ENCODE measurements at regions not wholly inside any gene's neighbourhood (a gene's known extent, or its start where the extent isn't known, plus 50 kb on each side); places are given as distances from the start of the nearest gene placed in this dataset.

GRCh38 chr2:57885742-57886141 lies 160.9 kb upstream of the VRK2 start:
- no peak for DNase-seq (ENCODE audit: low read depth in 4 of 4, low spot score in 2 of 4)

- no peak for DNase-seq (ENCODE audit: low read depth in 4 of 4, low spot score in 2 of 4)
These were observed 160.3 kb upstream of the VRK2 start for GRCh38 chr2:57886161-57886786.

- no peak for DNase-seq (ENCODE audit: low read depth in 4 of 4, low spot score in 2 of 4)
These were observed 158.1 kb upstream of the VRK2 start for GRCh38 chr2:57888463-57888862.

GRCh38 chr2:57890464-57890863 lies 156.1 kb upstream of the VRK2 start:
- no peak for DNase-seq (ENCODE audit: low read depth in 4 of 4, low spot score in 2 of 4)

GRCh38 chr2:57891086-57891712 lies 155.4 kb upstream of the VRK2 start:
- no peak for DNase-seq (ENCODE audit: low read depth in 4 of 4, low spot score in 2 of 4)

- DNase-seq (ENCODE audit: low read depth in 4 of 4, low spot score in 2 of 4), result no peak
These were observed 153.7 kb upstream of the VRK2 start for GRCh38 chr2:57892920-57893319.

GRCh38 chr2:57893347-57893746 lies 153.3 kb upstream of the VRK2 start:
- no peak for DNase-seq (ENCODE audit: low read depth in 4 of 4, low spot score in 2 of 4)

- no peak for DNase-seq (ENCODE audit: low read depth in 4 of 4, low spot score in 2 of 4)
These were observed 152.8 kb upstream of the VRK2 start for GRCh38 chr2:57893786-57894185.

GRCh38 chr2:57894381-57894780 lies 152.2 kb upstream of the VRK2 start:
- no peak for DNase-seq (ENCODE audit: low read depth in 4 of 4, low spot score in 2 of 4)

- no peak for DNase-seq (ENCODE audit: low read depth in 4 of 4, low spot score in 2 of 4)
These were observed 148.7 kb upstream of the VRK2 start for GRCh38 chr2:57897920-57898319.

GRCh38 chr2:57899898-57900297 lies 146.7 kb upstream of the VRK2 start:
- DNase-seq (ENCODE audit: low read depth in 4 of 4, low spot score in 2 of 4), result no peak

- DNase-seq (ENCODE audit: low read depth in 4 of 4, low spot score in 2 of 4), result no peak
These were observed 144.0 kb upstream of the VRK2 start for GRCh38 chr2:57902578-57902977.

- peak in 3 of 4 donors; percentile 2 to 19 (median 6) for DNase-seq (ENCODE audit: low read depth in 4 of 4, low spot score in 2 of 4)
These were observed 140.4 kb upstream of the VRK2 start for GRCh38 chr2:57906152-57906732.

GRCh38 chr2:57907411-57907810 lies 139.2 kb upstream of the VRK2 start:
- no peak for DNase-seq (ENCODE audit: low read depth in 4 of 4, low spot score in 2 of 4)

GRCh38 chr2:57908736-57909161 lies 137.9 kb upstream of the VRK2 start:
- no peak for DNase-seq (ENCODE audit: low read depth in 4 of 4, low spot score in 2 of 4)

- no peak for DNase-seq (ENCODE audit: low read depth in 4 of 4, low spot score in 2 of 4)
These were observed 128.5 kb upstream of the VRK2 start for GRCh38 chr2:57918126-57918525.

- no peak for DNase-seq (ENCODE audit: low read depth in 4 of 4, low spot score in 2 of 4)
These were observed 126.2 kb upstream of the VRK2 start for GRCh38 chr2:57920342-57920939.

GRCh38 chr2:57934659-57935058 lies 111.9 kb upstream of the VRK2 start:
- DNase-seq (ENCODE audit: low read depth in 4 of 4, low spot score in 2 of 4), result no peak

GRCh38 chr2:57936216-57936615 lies 110.4 kb upstream of the VRK2 start:
- no peak for DNase-seq (ENCODE audit: low read depth in 4 of 4, low spot score in 2 of 4)

- DNase-seq (ENCODE audit: low read depth in 4 of 4, low spot score in 2 of 4), result no peak
These were observed 109.2 kb upstream of the VRK2 start for GRCh38 chr2:57937456-57937855.

- no peak for DNase-seq (ENCODE audit: low read depth in 4 of 4, low spot score in 2 of 4)
These were observed 104.8 kb upstream of the VRK2 start for GRCh38 chr2:57941816-57942215.

GRCh38 chr2:57943315-57943714 lies 103.3 kb upstream of the VRK2 start:
- no peak for DNase-seq (ENCODE audit: low read depth in 4 of 4, low spot score in 2 of 4)
